Activated naive CD8-positive, alpha-beta T cell (primary cell): ENCODE measurements at regions not wholly inside any gene's neighbourhood (a gene's known extent, or its start where the extent isn't known, plus 50 kb on each side); places are given as distances from the start of the nearest gene placed in this dataset.
"Not testable (repeated sequence)": the region's sequence is repeated elsewhere in the genome, so short reads cannot be mapped to it uniquely, and the experiment has no call there.

Experiments
- H3K27ac Mint-ChIP-seq: one replicate; pipeline ENCODE4 v1.8.0; 2021; ENCODE audit warnings: mixed read lengths
- H3K27me3 Mint-ChIP-seq: one replicate; pipeline ENCODE4 v1.8.0; 2021; ENCODE audit warnings: mixed read lengths
- H3K36me3 Mint-ChIP-seq: one replicate; pipeline ENCODE4 v1.8.0; 2021; ENCODE audit warnings: mixed read lengths
- H3K4me1 Mint-ChIP-seq: one replicate; pipeline ENCODE4 v1.8.0; 2021; ENCODE audit warnings: low read depth, mixed read lengths
- H3K4me3 Mint-ChIP-seq: one replicate; pipeline ENCODE4 v1.8.0; 2021; ENCODE audit warnings: mild to moderate bottlenecking, mixed read lengths
- H3K9me3 Mint-ChIP-seq: one replicate; pipeline ENCODE4 v1.8.0; 2021; ENCODE audit warnings: low read depth, mixed read lengths

DNA sequence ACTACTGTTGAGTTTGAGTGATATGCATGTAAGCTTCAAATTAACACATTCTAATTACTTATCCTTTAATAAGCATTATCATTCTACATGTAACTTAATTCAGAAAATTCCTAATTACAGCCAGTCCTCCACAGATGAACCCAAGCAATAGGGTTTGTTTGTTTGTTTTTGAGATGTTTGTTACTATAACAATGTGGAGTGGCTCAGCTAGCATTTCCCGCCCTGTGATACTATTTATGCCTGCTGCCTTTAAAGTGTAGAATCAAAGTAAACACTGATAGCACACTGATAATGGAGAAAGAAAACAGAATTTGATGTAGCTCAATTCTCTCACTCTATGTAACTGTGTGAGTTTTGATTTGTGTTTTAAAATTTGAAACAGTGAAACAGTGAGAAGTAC, 105.1 kb upstream of the IGF1R start:
- no peak overlapping the region for H3K4me3 Mint-ChIP-seq
- H3K9me3 Mint-ChIP-seq = no peaks in the 10 kb centered on the region
- H3K4me1 Mint-ChIP-seq = peaks cover 11% of the 10 kb centered on the region
- H3K27me3 Mint-ChIP-seq = peaks cover 30% of the 10 kb centered on the region
- no peaks in the 10 kb centered on the region for H3K36me3 Mint-ChIP-seq
- no peak overlapping the region for H3K27ac Mint-ChIP-seq

DNA sequence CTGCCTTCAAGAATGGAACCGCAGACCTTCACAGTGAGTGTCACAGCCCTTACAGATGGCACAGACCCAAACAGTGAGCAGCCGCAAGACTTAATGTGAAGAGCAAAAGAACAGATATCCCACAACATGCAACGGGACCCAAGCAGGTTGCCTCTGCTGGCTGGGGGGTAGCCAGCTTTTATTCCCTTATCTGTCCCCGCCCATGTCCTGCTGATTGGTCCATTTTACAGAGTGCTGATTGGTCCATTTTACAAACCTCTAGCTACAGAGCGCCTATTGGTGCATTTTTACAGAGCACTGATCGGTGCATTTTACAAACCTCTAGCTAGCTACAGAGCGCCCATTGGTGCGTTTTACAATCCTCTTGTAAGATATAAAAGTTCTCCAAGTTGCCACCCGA, 102.0 kb upstream of the IGF1R start:
- peaks cover 24% of the 10 kb centered on the region for H3K27me3 Mint-ChIP-seq
- H3K4me3 Mint-ChIP-seq = no peak overlapping the region
- no peak overlapping the region for H3K27ac Mint-ChIP-seq
- peaks cover 18% of the 10 kb centered on the region for H3K4me1 Mint-ChIP-seq
- no peaks in the 10 kb centered on the region for H3K9me3 Mint-ChIP-seq
- H3K36me3 Mint-ChIP-seq = no peaks in the 10 kb centered on the region

DNA sequence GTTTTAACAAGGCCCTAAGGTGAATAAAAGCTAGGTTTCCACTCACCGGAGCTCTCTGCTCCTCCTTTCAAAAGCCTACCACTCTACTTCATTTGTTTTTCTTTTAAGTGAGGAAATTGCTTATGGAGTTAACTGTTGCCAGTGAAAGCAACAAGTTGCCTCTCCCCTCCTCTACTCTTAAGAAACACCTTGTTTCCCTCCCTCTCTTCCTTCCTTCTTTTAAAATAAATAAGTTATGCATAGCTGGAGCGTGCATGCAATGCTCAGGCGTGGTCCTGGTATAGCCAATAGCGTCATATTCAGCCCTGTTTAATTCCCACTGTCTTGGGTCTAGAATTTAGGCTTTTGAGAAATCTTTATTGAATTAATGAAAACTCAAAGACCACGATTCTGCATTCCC, 101.1 kb upstream of the IGF1R start:
- Mint-ChIP-seq H3K27ac (no peak overlapping the region), H3K27me3 (peaks cover 22% of the 10 kb centered on the region)

GRCh38 chr15:98547741-98548138, 100.6 kb upstream of the IGF1R start:
- Mint-ChIP-seq H3K27ac (peak overlapping the region; percentile 87), H3K27me3 (peaks cover 22% of the 10 kb centered on the region), H3K4me3 (peak overlapping the region; percentile 85), H3K9me3 (no peaks in the 10 kb centered on the region), H3K36me3 (no peaks in the 10 kb centered on the region), H3K4me1 (peaks cover 18% of the 10 kb centered on the region)

More for the DNA sequence above, 101.1 kb upstream of the IGF1R start:
- H3K9me3 Mint-ChIP-seq = no peaks in the 10 kb centered on the region
- no peaks in the 10 kb centered on the region for H3K36me3 Mint-ChIP-seq
- peak overlapping the region; percentile 85 for H3K4me3 Mint-ChIP-seq
- H3K4me1 Mint-ChIP-seq = peaks cover 18% of the 10 kb centered on the region

GRCh38 chr15:98548139-98548971, 100.0 kb upstream of the IGF1R start:
- H3K4me3 Mint-ChIP-seq = peak overlapping the region; percentile 85
- peaks cover 21% of the 10 kb centered on the region for H3K27me3 Mint-ChIP-seq
- peak overlapping the region; percentile 87 for H3K27ac Mint-ChIP-seq
- H3K9me3 Mint-ChIP-seq = no peaks in the 10 kb centered on the region
- peaks cover 18% of the 10 kb centered on the region for H3K4me1 Mint-ChIP-seq
- no peaks in the 10 kb centered on the region for H3K36me3 Mint-ChIP-seq

DNA sequence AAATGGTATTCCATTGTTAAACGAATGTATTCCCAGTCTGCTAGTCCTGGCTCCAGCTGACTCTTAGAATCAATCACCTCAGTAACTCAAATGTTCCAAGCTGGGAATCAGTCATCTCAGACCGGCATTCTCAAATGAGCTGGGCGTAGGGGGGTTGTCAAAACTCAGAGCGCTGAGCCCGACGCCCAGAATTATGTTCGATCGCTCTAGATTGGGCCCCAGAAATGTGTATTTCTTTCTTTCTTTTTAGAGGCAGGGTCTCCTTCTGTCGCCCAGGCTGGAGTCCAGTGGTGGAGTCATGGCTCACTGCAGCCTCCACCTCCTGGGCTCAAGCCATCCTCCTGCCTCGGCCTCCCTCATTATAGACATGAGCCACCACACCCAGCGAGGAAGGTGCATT, 99.3 kb upstream of the IGF1R start:
- H3K9me3 Mint-ChIP-seq = no peaks in the 10 kb centered on the region
- H3K36me3 Mint-ChIP-seq = no peaks in the 10 kb centered on the region
- peak overlapping the region; percentile 85 for H3K4me3 Mint-ChIP-seq
- H3K27me3 Mint-ChIP-seq = peaks cover 21% of the 10 kb centered on the region
- peaks cover 18% of the 10 kb centered on the region for H3K4me1 Mint-ChIP-seq
- peak overlapping the region; percentile 77 for H3K27ac Mint-ChIP-seq

DNA sequence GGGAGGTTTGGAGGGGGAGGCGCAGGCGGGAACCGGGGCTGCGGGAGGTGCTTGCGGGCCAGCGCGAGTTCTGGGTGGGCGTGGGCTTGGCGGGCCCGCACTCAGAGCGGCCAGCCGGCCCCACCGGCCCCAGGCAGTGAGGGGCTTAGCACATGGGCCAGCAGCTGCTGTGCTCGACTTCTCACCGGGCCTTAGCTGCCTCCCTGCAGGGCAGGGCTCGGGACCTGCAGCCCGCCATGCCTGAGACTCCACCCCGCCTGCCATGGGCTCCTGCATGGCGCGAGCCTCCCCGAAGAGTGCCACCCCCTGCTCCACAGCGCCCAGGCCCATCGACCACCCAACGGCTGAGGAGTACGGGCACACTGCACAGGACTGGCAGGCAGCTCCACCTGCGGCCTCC, 98.6 kb upstream of the IGF1R start:
- Mint-ChIP-seq H3K4me3 (no peak overlapping the region), H3K9me3 (no peaks in the 10 kb centered on the region), H3K36me3 (no peaks in the 10 kb centered on the region), H3K27ac (no peak overlapping the region), H3K4me1 (peaks cover 18% of the 10 kb centered on the region), H3K27me3 (peaks cover 18% of the 10 kb centered on the region)

- H3K27me3 Mint-ChIP-seq = peaks cover 17% of the 10 kb centered on the region
- H3K4me1 Mint-ChIP-seq = peaks cover 18% of the 10 kb centered on the region
- not testable (repeated sequence) for H3K27ac Mint-ChIP-seq, H3K4me3 Mint-ChIP-seq, H3K9me3 Mint-ChIP-seq, H3K36me3 Mint-ChIP-seq
These were observed 98.0 kb upstream of the IGF1R start for GRCh38 chr15:98550363-98550762.

- H3K9me3 Mint-ChIP-seq = no peaks in the 10 kb centered on the region
- H3K36me3 Mint-ChIP-seq = no peaks in the 10 kb centered on the region
- peaks cover 5% of the 10 kb centered on the region for H3K27me3 Mint-ChIP-seq
- H3K4me3 Mint-ChIP-seq = no peak overlapping the region
- H3K27ac Mint-ChIP-seq = no peak overlapping the region
- peaks cover 18% of the 10 kb centered on the region for H3K4me1 Mint-ChIP-seq
These were observed 96.3 kb upstream of the IGF1R start for GRCh38 chr15:98551936-98552562.

GRCh38 chr15:98554272-98555172, 93.8 kb upstream of the IGF1R start:
- Mint-ChIP-seq H3K4me3 (no peak overlapping the region), H3K27ac (no peak overlapping the region), H3K4me1 (no peaks in the 10 kb centered on the region), H3K27me3 (no peaks in the 10 kb centered on the region), H3K9me3 (no peaks in the 10 kb centered on the region), H3K36me3 (no peaks in the 10 kb centered on the region)

DNA sequence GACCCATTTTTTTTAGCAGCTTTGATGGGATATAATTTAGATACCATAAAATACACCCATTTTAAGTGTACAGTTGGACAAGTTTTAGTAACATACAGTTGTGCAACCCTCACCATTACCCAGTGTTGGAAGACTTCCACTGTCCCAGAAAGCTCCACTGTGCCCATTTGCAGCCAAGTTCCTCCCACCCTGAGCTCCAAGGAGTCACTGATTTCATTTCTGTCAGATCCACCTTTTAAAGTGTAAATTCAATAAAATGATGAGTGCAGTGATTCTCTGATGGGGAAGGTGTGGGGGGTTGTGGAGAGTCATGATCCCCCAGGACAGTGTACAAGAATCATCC, 93.2 kb upstream of the IGF1R start:
- H3K27ac Mint-ChIP-seq = no peak overlapping the region
- no peaks in the 10 kb centered on the region for H3K36me3 Mint-ChIP-seq
- no peaks in the 10 kb centered on the region for H3K4me1 Mint-ChIP-seq
- no peaks in the 10 kb centered on the region for H3K27me3 Mint-ChIP-seq
- no peak overlapping the region for H3K4me3 Mint-ChIP-seq
- no peaks in the 10 kb centered on the region for H3K9me3 Mint-ChIP-seq

DNA sequence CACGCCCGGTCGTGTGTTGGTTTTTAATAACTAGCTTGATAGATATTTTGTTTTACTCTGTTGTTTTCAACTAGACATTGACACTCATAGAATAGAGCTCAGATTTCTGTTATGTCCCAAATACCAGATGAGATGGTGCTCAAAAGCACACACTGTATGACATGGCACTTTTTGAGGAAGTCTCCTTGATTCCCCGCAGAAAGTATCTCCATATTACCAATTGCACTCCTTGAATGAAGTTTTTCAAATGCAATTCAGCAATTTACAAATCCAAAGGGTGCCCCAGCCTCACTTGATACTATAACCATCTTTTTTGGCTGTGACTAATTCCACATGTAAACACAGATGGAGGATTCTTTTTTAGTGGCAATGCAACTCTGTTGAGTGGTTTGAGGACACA, 92.0 kb upstream of the IGF1R start:
- no peak overlapping the region for H3K27ac Mint-ChIP-seq
- H3K4me3 Mint-ChIP-seq = no peak overlapping the region
- H3K4me1 Mint-ChIP-seq = no peaks in the 10 kb centered on the region
- H3K27me3 Mint-ChIP-seq = no peaks in the 10 kb centered on the region
- H3K36me3 Mint-ChIP-seq = no peaks in the 10 kb centered on the region
- H3K9me3 Mint-ChIP-seq = no peaks in the 10 kb centered on the region

GRCh38 chr15:98560338-98560737, 88.0 kb upstream of the IGF1R start:
- H3K36me3 Mint-ChIP-seq = no peaks in the 10 kb centered on the region
- no peaks in the 10 kb centered on the region for H3K27me3 Mint-ChIP-seq
- no peak overlapping the region for H3K27ac Mint-ChIP-seq
- H3K4me3 Mint-ChIP-seq = no peak overlapping the region
- H3K9me3 Mint-ChIP-seq = no peaks in the 10 kb centered on the region
- H3K4me1 Mint-ChIP-seq = no peaks in the 10 kb centered on the region

GRCh38 chr15:98561169-98561941, 87.0 kb upstream of the IGF1R start:
- Mint-ChIP-seq H3K36me3 (no peaks in the 10 kb centered on the region), H3K27ac (no peak overlapping the region), H3K27me3 (no peaks in the 10 kb centered on the region), H3K9me3 (no peaks in the 10 kb centered on the region), H3K4me3 (no peak overlapping the region), H3K4me1 (no peaks in the 10 kb centered on the region)
